Spinal cord (tissue), 9 donors: ENCODE measurements at regions not wholly inside any gene's neighbourhood (a gene's known extent, or its start where the extent isn't known, plus 50 kb on each side); places are given as distances from the start of the nearest gene placed in this dataset.

Experiments
- DNase-seq, 6 donors: peaks; one replicate each; pipeline versions ENCODE4 v3.0.0 to v3.0.0-alpha.2; 2013 to 2015; ENCODE audit warnings: low spot score in 6 of 6, low read depth in 4 of 6
- H3K27ac ChIP-seq: one replicate; pipeline ENCODE4 v1.5.1; 2013; ENCODE audit warnings: low read depth, low read length, control low read depth
- H3K27me3 ChIP-seq: one replicate; pipeline ENCODE4 v1.6.1; 2013; ENCODE audit warnings: low read length; ENCODE audit not compliant: control insufficient read depth, insufficient read depth
- H3K36me3 ChIP-seq: one replicate; pipeline ENCODE4 v1.6.1; 2013; ENCODE audit warnings: low read length; ENCODE audit not compliant: control insufficient read depth, insufficient read depth
- H3K4me1 ChIP-seq: one replicate; pipeline ENCODE4 v1.6.1; 2013; ENCODE audit warnings: low read length; ENCODE audit not compliant: control insufficient read depth, insufficient read depth
- H3K4me3 ChIP-seq: one replicate; pipeline ENCODE4 v1.5.1; 2013; ENCODE audit warnings: low read depth, low read length, control low read depth
- H3K9me3 ChIP-seq: one replicate; pipeline ENCODE4 v1.6.1; 2013; ENCODE audit warnings: low read length; ENCODE audit not compliant: control insufficient read depth, insufficient read depth
- WGBS: methylation state at CpG from one replicate; pipeline ENCODE4 v1.1.5; 2013; ENCODE audit warnings: missing lambda C conversion rate; ENCODE audit not compliant: insufficient coverage; 5-methylcytosine and 5-hydroxymethylcytosine counted together
- donor health status: healthy.

GRCh38 chr10:1873661-1874315 is 136.5 kb upstream of the ADARB2 start:
- no peak overlapping the region for H3K4me3 ChIP-seq
- no peaks in the 10 kb centered on the region for H3K36me3 ChIP-seq
- no peaks in the 10 kb centered on the region for H3K27me3 ChIP-seq
- no peak for DNase-seq
- no peaks in the 10 kb centered on the region for H3K9me3 ChIP-seq
- 74% methylated on average over 7 of the region's 7 CpGs for WGBS
- no peaks in the 10 kb centered on the region for H3K4me1 ChIP-seq
- no peak overlapping the region for H3K27ac ChIP-seq

- no peaks in the 10 kb centered on the region for H3K36me3 ChIP-seq
- H3K27me3 ChIP-seq, result no peaks in the 10 kb centered on the region
- H3K4me1 ChIP-seq, result no peaks in the 10 kb centered on the region
- no peak for DNase-seq
- no peaks in the 10 kb centered on the region for H3K9me3 ChIP-seq
- WGBS, result 86% methylated on average over 5 of the region's 7 CpGs
- H3K4me3 ChIP-seq, result no peak overlapping the region
- no peak overlapping the region for H3K27ac ChIP-seq
These were observed 134.9 kb upstream of the ADARB2 start for GRCh38 chr10:1872151-1872726.

GRCh38 chr10:1870491-1870890 is 133.2 kb upstream of the ADARB2 start:
- no peaks in the 10 kb centered on the region for H3K9me3 ChIP-seq
- 84% methylated on average over 5 of the region's 5 CpGs for WGBS
- no peaks in the 10 kb centered on the region for H3K4me1 ChIP-seq
- no peak overlapping the region for H3K27ac ChIP-seq
- H3K36me3 ChIP-seq, result no peaks in the 10 kb centered on the region
- no peaks in the 10 kb centered on the region for H3K27me3 ChIP-seq
- DNase-seq, result no peak
- no peak overlapping the region for H3K4me3 ChIP-seq

- Histone ChIP-seq H3K36me3 (no peaks in the 10 kb centered on the region), H3K4me1 (no peaks in the 10 kb centered on the region), H3K27me3 (no peaks in the 10 kb centered on the region), H3K27ac (no peak overlapping the region), H3K4me3 (no peak overlapping the region), H3K9me3 (no peaks in the 10 kb centered on the region)
- no peak for DNase-seq
- 93% methylated on average over 11 of the region's 13 CpGs for WGBS
These were observed 132.5 kb upstream of the ADARB2 start for GRCh38 chr10:1869861-1870260.

GRCh38 chr10:1860351-1860750 is 123.0 kb upstream of the ADARB2 start:
- Histone ChIP-seq H3K27me3 (no peaks in the 10 kb centered on the region), H3K9me3 (no peaks in the 10 kb centered on the region), H3K36me3 (no peaks in the 10 kb centered on the region), H3K27ac (no peak overlapping the region), H3K4me3 (no peak overlapping the region), H3K4me1 (peaks cover 5% of the 10 kb centered on the region)
- WGBS, result no CpG with 5 or more reads among the region's 5 CpGs
- peak in 3 of 6 donors; percentile 3 to 73 (median 53) for DNase-seq

- WGBS, result 51% methylated on average over 7 of the region's 7 CpGs
- Histone ChIP-seq H3K9me3 (no peaks in the 10 kb centered on the region), H3K27me3 (no peaks in the 10 kb centered on the region), H3K36me3 (no peaks in the 10 kb centered on the region), H3K4me1 (peaks cover 5% of the 10 kb centered on the region), H3K27ac (no peak overlapping the region), H3K4me3 (no peak overlapping the region)
- DNase-seq, result peak in 1 of 6 donors; percentile 72
These were observed 121.2 kb upstream of the ADARB2 start for GRCh38 chr10:1858547-1858946.

- WGBS, result 26% methylated on average over 6 of the region's 8 CpGs
- H3K4me3 ChIP-seq, result no peak overlapping the region
- no peaks in the 10 kb centered on the region for H3K9me3 ChIP-seq
These were observed 120.7 kb upstream of the ADARB2 start for GRCh38 chr10:1858048-1858447.

GRCh38 chr10:1855911-1856310 is 118.6 kb upstream of the ADARB2 start:
- Histone ChIP-seq H3K9me3 (no peaks in the 10 kb centered on the region), H3K36me3 (no peaks in the 10 kb centered on the region), H3K27ac (no peak overlapping the region), H3K4me1 (peaks cover 5% of the 10 kb centered on the region), H3K4me3 (no peak overlapping the region), H3K27me3 (no peaks in the 10 kb centered on the region)
- peak in 2 of 6 donors; percentile 42 to 74 for DNase-seq
- whole genome bisulfite sequencing, result 51% methylated on average over 6 of the region's 8 CpGs

More at GRCh38 chr10:1858048-1858447, 120.7 kb upstream of the ADARB2 start:
- H3K27me3 ChIP-seq, result no peaks in the 10 kb centered on the region
- no peak overlapping the region for H3K27ac ChIP-seq
- H3K36me3 ChIP-seq, result no peaks in the 10 kb centered on the region
- peak in 1 of 6 donors; percentile 33 for DNase-seq
- H3K4me1 ChIP-seq, result peaks cover 5% of the 10 kb centered on the region

GRCh38 chr10:1854271-1854670 is 116.9 kb upstream of the ADARB2 start:
- Histone ChIP-seq H3K36me3 (no peaks in the 10 kb centered on the region), H3K27me3 (no peaks in the 10 kb centered on the region), H3K4me1 (peaks cover 5% of the 10 kb centered on the region), H3K4me3 (no peak overlapping the region), H3K27ac (no peak overlapping the region), H3K9me3 (peaks cover 3% of the 10 kb centered on the region)
- no peak for DNase-seq
- 87% methylated on average over 4 of the region's 7 CpGs for WGBS

- WGBS, result 96% methylated on average over 10 of the region's 12 CpGs
- no peak for DNase-seq
- H3K36me3 ChIP-seq, result no peaks in the 10 kb centered on the region
- H3K4me1 ChIP-seq, result peaks cover 5% of the 10 kb centered on the region
- H3K27ac ChIP-seq, result no peak overlapping the region
- H3K9me3 ChIP-seq, result peaks cover 3% of the 10 kb centered on the region
- H3K27me3 ChIP-seq, result no peaks in the 10 kb centered on the region
- H3K4me3 ChIP-seq, result no peak overlapping the region
These were observed 116.5 kb upstream of the ADARB2 start for GRCh38 chr10:1853801-1854200.
